Upper lobe of right lung (tissue), 1 donor: ENCODE measurements at regions not wholly inside any gene's neighbourhood (a gene's known extent, or its start where the extent isn't known, plus 50 kb on each side); places are given as distances from the start of the nearest gene placed in this dataset.

ENCODE experiments used
- ATAC-seq: fragments of 200-7000 bp; cut with Tn5 transposase; one replicate; pipeline ENCODE4 v1.9.1; 2020; ENCODE audit warnings: mild to moderate bottlenecking, moderate library complexity
- DNase-seq: peaks from one replicate; pipeline ENCODE4 v3.0.0-alpha.2; 2020
- H3K27ac ChIP-seq: fragments of 200-600 bp; one replicate; pipeline ENCODE4 v1.8.0; 2022
- H3K27me3 ChIP-seq: fragments of 200-600 bp; one replicate; pipeline ENCODE4 v1.8.0; 2022; ENCODE audit warnings: mild to moderate bottlenecking
- H3K36me3 ChIP-seq: fragments of 200-600 bp; one replicate; pipeline ENCODE4 v1.8.0; 2022
- H3K4me1 ChIP-seq: fragments of 200-600 bp; one replicate; pipeline ENCODE4 v1.8.0; 2022
- H3K4me3 ChIP-seq: fragments of 200-600 bp; one replicate; pipeline ENCODE4 v1.8.0; 2022; ENCODE audit warnings: mild to moderate bottlenecking
- H3K9me3 ChIP-seq: fragments of 200-600 bp; one replicate; pipeline ENCODE4 v1.8.0; 2022
- intact Hi-C: fragments of 100-400 bp; cut with DNase I; formaldehyde crosslinking; loops from one replicate; pipeline ENCODE4 v1.11.0; 2022
- TF ChIP-seq, protein P1 (sequence below): fragments of 200-600 bp; IDR thresholded peaks from one replicate; pipeline ENCODE4 v1.8.0; 2022; ENCODE audit warnings: antibody characterized with exemption
- donor health status: DM: no; HTN: yes; CAD: no; lungs with severe emphysema.

DNA sequence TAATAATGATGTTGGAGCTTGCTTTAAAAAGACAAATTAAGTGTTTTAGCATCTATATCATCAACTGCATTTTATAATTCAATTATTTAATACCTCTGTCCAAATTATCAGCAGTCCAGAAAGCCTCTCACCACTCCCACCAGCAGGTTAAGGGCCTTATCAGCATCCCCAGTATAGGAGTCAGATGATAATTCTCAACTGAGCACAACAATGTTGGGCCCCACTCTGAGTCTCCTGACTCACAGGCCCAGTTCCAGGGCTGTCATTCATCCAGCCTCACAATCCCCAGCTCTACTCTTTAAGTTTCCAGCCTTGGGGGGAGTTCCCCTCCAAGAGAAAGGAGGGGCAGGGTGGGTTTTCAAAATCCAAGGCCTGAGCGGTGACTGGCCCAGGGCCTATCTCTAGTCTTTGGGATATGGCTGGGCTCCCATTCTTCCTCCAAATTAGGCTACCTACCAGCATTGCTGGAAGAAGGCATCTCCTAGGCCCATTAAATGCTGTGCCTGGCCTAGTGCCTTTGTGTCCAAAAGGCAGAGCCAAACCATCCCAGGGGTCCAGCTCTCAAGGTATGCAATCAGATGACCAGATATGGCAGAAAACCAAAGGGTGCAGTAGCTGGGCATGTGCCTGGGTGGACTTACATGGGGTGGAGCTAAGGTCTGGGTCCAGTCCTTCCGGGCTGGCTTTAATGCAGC, 134.1 kb downstream of the GLUL start:
- TF ChIP-seq, protein P1, sequence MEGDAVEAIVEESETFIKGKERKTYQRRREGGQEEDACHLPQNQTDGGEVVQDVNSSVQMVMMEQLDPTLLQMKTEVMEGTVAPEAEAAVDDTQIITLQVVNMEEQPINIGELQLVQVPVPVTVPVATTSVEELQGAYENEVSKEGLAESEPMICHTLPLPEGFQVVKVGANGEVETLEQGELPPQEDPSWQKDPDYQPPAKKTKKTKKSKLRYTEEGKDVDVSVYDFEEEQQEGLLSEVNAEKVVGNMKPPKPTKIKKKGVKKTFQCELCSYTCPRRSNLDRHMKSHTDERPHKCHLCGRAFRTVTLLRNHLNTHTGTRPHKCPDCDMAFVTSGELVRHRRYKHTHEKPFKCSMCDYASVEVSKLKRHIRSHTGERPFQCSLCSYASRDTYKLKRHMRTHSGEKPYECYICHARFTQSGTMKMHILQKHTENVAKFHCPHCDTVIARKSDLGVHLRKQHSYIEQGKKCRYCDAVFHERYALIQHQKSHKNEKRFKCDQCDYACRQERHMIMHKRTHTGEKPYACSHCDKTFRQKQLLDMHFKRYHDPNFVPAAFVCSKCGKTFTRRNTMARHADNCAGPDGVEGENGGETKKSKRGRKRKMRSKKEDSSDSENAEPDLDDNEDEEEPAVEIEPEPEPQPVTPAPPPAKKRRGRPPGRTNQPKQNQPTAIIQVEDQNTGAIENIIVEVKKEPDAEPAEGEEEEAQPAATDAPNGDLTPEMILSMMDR, result no peak
- Histone ChIP-seq H3K9me3 (no peaks in the 10 kb centered on the region), H3K4me1 (peaks cover 11% of the 10 kb centered on the region), H3K4me3 (no peak overlapping the region), H3K27ac (no peak overlapping the region), H3K27me3 (no peaks in the 10 kb centered on the region), H3K36me3 (no peaks in the 10 kb centered on the region)
- ATAC-seq (no peak), DNase-seq (no peak)
- intact Hi-C loops, result no loop called here

DNA sequence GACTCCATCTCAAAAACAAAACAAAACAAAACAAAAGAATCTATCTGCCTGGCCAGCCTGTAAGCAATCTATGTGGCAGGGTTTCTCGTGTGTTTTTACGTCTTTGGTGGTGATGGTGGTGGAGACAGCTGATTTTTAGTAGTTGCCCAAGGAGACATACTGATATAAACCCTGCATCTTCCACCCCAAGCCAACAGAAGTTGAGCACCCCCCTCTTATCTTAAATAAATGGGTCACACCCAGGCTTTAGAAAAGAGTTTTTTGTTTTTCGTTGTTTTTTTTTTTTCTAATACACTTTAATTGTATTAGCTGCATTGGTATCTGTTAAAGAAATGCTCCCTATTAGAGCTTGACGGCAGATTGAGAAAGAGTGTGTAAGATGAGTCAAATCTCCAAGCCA, 134.7 kb downstream of the GLUL start:
- H3K27me3 ChIP-seq, result no peaks in the 10 kb centered on the region
- ATAC-seq, result no peak
- H3K4me1 ChIP-seq, result peaks cover 11% of the 10 kb centered on the region
- H3K36me3 ChIP-seq, result no peaks in the 10 kb centered on the region
- DNase-seq, result no peak
- H3K4me3 ChIP-seq, result no peak overlapping the region
- TF ChIP-seq, protein P1, result no peak
- intact Hi-C loops, result no loop called here
- H3K27ac ChIP-seq, result no peak overlapping the region
- H3K9me3 ChIP-seq, result no peaks in the 10 kb centered on the region

DNA sequence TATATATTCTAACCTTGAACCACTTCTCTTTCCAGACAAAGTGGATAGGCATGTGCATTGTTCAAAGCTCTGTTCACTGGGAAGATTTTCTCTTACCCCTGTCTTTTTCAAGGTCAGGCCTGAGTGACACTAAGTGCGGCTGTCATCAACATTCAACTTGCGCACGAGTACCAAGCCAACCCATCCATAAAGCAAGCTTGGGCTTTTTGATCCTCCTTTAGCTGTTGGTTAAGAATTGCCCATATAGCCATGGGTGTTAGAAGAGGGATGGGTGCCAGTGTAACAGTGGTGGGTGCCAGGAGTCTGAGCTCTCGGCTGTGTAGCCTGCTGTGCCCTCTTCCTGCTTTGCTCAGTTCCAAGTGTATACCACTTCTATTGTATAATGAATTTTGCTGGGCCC, 136.1 kb downstream of the GLUL start:
- Histone ChIP-seq H3K36me3 (no peaks in the 10 kb centered on the region), H3K4me3 (no peak overlapping the region), H3K27ac (no peak overlapping the region), H3K27me3 (no peaks in the 10 kb centered on the region), H3K4me1 (peaks cover 11% of the 10 kb centered on the region), H3K9me3 (no peaks in the 10 kb centered on the region)
- intact Hi-C loops, result no loop called here
- no peak for DNase-seq
- no peak for ATAC-seq
- TF ChIP-seq, protein P1, result no peak

DNA sequence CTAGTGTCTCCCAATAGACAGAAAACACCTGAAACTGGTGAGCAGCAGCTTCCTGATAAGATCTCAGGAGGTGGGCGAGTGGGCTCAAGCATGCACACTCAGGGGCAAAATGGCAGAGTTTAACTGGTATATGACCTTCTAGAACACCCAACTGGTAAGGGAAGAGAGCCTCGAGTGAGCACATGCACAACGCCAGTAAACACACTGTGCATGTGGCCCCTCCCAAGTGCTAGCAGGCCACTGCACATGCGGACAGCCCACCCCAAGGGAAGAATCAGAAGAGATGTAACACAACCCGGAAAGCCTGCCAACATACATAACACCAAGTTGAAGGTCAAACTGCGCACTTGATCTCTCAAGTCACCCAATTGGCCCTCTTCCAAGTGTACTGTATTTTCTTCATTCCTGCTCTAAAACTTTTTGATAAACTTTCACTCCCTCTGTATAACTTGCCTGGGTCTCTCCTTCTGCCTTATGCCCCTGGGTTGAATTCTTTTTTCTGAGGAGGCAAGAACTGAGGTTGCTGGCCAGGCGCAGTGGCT, 138.2 kb downstream of the GLUL start:
- Histone ChIP-seq H3K9me3 (no peaks in the 10 kb centered on the region), H3K4me1 (no peaks in the 10 kb centered on the region), H3K27ac (no peak overlapping the region), H3K36me3 (no peaks in the 10 kb centered on the region), H3K4me3 (no peak overlapping the region), H3K27me3 (no peaks in the 10 kb centered on the region)
- DNase-seq, result no peak
- TF ChIP-seq, protein P1, result no peak
- intact Hi-C loops, result no loop called here
- ATAC-seq, result no peak

DNA sequence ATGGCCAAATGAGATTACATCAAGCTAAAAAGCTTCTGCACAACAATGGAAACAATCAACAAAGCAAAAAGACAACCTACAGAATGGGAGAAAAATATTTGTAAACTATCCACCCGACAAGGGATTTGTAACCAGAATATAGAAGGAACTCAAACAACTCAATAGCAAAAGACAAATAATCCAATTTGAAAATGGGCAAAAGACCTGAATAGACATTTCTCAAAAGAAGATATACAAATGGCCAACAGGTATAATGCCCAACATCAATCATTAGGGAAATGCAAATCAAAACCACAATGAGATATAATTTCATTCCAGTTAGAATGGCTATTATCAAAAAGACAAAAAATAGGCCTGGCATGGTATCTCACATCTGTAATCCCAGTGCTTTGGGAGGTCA, 140.0 kb downstream of the GLUL start:
- no peak overlapping the region for H3K4me3 ChIP-seq

More for the DNA sequence above, 140.0 kb downstream of the GLUL start:
- TF ChIP-seq, protein P1, result no peak
- Histone ChIP-seq H3K4me1 (no peaks in the 10 kb centered on the region), H3K27ac (no peak overlapping the region), H3K27me3 (no peaks in the 10 kb centered on the region), H3K9me3 (no peaks in the 10 kb centered on the region), H3K36me3 (no peaks in the 10 kb centered on the region)
- intact Hi-C loops, result no loop called here
- DNase-seq (no peak), ATAC-seq (no peak)
